ENCODE measurements at regions not wholly inside any gene's neighbourhood (a gene's known extent, or its start where the extent isn't known, plus 50 kb on each side); places are given as distances from the start of the nearest gene placed in this dataset.

DNA sequence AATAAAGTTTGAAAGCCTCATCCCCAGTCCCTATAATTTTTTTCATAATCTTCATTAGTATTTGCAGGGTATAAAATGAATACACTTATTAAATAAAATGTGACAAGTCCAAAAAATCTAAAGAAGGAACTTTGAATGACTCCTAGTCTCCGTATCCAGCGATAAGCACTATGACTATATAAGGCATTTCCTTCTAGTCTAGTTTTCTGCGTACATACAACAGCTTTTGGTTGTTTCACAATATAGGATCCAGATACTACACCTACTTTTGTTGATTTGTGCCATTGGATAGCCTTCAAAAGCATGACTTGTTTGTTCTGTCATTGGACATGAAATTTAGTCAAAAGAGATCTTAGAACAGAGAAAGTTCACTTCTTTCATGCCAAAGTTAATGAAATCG, 133.3 kb upstream of the PWP1 start:
- H3K4me1 ChIP-seq (ENCODE audit: insufficient read depth, low read length) = no peaks in the 10 kb centered on the region
- H4K20me1 ChIP-seq (ENCODE audit: insufficient read depth, low read length) = no peaks in the 10 kb centered on the region
- H3K79me2 ChIP-seq (ENCODE audit: insufficient read depth, low read length) = no peaks in the 10 kb centered on the region
- no peaks in the 10 kb centered on the region for H3K9me3 ChIP-seq (ENCODE audit: low read depth, low read length)
- H3K27ac ChIP-seq (ENCODE audit: low read depth, low read length) = no peak overlapping the region
- DNase-seq (ENCODE audit: insufficient read length, low spot score, missing footprints) = no peak
- no peaks in the 10 kb centered on the region for H3K27me3 ChIP-seq (ENCODE audit: insufficient read depth, low read length)
- no peak overlapping the region for H3K4me3 ChIP-seq (ENCODE audit: insufficient read depth, low read length)
- H3K4me2 ChIP-seq (ENCODE audit: insufficient read depth, low read length) = no peak overlapping the region
- H2AFZ ChIP-seq (ENCODE audit: low read length) = no peak overlapping the region
- H3K36me3 ChIP-seq (ENCODE audit: insufficient read depth, low read length) = no peaks in the 10 kb centered on the region
- TF ChIP-seq, protein P1, sequence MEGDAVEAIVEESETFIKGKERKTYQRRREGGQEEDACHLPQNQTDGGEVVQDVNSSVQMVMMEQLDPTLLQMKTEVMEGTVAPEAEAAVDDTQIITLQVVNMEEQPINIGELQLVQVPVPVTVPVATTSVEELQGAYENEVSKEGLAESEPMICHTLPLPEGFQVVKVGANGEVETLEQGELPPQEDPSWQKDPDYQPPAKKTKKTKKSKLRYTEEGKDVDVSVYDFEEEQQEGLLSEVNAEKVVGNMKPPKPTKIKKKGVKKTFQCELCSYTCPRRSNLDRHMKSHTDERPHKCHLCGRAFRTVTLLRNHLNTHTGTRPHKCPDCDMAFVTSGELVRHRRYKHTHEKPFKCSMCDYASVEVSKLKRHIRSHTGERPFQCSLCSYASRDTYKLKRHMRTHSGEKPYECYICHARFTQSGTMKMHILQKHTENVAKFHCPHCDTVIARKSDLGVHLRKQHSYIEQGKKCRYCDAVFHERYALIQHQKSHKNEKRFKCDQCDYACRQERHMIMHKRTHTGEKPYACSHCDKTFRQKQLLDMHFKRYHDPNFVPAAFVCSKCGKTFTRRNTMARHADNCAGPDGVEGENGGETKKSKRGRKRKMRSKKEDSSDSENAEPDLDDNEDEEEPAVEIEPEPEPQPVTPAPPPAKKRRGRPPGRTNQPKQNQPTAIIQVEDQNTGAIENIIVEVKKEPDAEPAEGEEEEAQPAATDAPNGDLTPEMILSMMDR (IDR thresholded peaks at IDR 0.05; ENCODE audit: extremely low read depth, low read depth, low read length) = no peak

DNA sequence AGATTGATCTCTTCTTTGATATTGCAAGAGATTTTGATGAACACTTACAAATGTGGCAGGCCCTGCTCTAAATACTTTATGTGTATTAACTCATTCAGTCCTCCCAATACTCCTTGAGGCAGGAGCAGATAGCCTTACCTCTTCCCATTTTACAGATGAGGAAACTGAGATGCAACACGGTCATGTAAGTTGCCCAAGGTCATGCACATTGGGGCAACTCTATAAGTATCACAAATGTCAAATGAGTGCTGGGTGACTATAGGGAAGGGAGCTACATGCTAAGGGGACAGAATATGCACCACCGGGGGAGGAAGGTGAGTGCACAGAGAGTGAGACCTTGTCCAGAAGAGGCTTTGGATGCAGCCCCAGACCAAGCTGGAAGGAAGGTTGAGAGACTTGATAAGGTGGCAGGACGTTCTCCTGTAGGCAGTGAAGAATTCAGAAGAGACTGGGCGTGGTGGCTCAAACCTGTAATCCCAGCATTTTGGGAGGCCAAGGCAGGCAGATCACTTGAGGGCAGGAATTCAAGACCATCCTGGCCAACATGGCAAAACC, 132.3 kb upstream of the PWP1 start:
- TF ChIP-seq, protein P1 (IDR thresholded peaks at IDR 0.05; ENCODE audit: extremely low read depth, low read depth, low read length) = no peak

GRCh38 chr12:107554941-107555340, 130.7 kb upstream of the PWP1 start:
- Histone ChIP-seq H3K9me3 (ENCODE audit: low read depth, low read length) (no peaks in the 10 kb centered on the region), H3K36me3 (ENCODE audit: insufficient read depth, low read length) (no peaks in the 10 kb centered on the region), H3K4me3 (ENCODE audit: insufficient read depth, low read length) (no peak overlapping the region), H4K20me1 (ENCODE audit: insufficient read depth, low read length) (no peaks in the 10 kb centered on the region), H3K27ac (ENCODE audit: low read depth, low read length) (no peak overlapping the region), H3K27me3 (ENCODE audit: insufficient read depth, low read length) (no peaks in the 10 kb centered on the region), H3K4me1 (ENCODE audit: insufficient read depth, low read length) (no peaks in the 10 kb centered on the region), H3K79me2 (ENCODE audit: insufficient read depth, low read length) (no peaks in the 10 kb centered on the region), H3K4me2 (ENCODE audit: insufficient read depth, low read length) (no peak overlapping the region), H2AFZ (ENCODE audit: low read length) (no peak overlapping the region)
- TF ChIP-seq, protein P1 (IDR thresholded peaks at IDR 0.05; ENCODE audit: extremely low read depth, low read depth, low read length) = no peak
- no peak for DNase-seq (ENCODE audit: insufficient read length, low spot score, missing footprints)

More for the DNA sequence above, 132.3 kb upstream of the PWP1 start:
- Histone ChIP-seq H3K27me3 (ENCODE audit: insufficient read depth, low read length) (no peaks in the 10 kb centered on the region), H3K9me3 (ENCODE audit: low read depth, low read length) (no peaks in the 10 kb centered on the region), H3K27ac (ENCODE audit: low read depth, low read length) (no peak overlapping the region), H4K20me1 (ENCODE audit: insufficient read depth, low read length) (no peaks in the 10 kb centered on the region), H3K79me2 (ENCODE audit: insufficient read depth, low read length) (no peaks in the 10 kb centered on the region), H3K4me1 (ENCODE audit: insufficient read depth, low read length) (no peaks in the 10 kb centered on the region), H3K4me3 (ENCODE audit: insufficient read depth, low read length) (no peak overlapping the region), H3K36me3 (ENCODE audit: insufficient read depth, low read length) (no peaks in the 10 kb centered on the region), H3K4me2 (ENCODE audit: insufficient read depth, low read length) (no peak overlapping the region), H2AFZ (ENCODE audit: low read length) (no peak overlapping the region)
- DNase-seq (ENCODE audit: insufficient read length, low spot score, missing footprints) = no peak

DNA sequence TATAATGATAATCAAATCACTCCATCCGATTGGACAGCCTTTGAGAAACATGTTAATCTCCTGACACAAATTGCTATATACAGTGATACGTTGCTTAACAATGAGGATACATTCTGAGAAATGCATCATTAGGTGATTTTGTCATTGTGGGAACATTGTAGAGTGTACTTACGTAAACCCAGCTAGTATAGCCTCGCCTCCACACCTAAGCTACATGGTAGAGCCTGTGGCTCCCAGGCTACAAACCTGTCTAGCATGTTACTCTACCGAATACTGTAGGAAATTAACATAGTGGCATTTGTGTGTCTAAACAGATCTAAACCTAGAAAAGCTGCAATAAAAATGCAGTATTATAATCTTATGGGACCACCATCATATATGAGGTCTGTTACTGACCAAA, 128.6 kb upstream of the PWP1 start:
- Histone ChIP-seq H3K79me2 (ENCODE audit: insufficient read depth, low read length) (no peaks in the 10 kb centered on the region), H3K36me3 (ENCODE audit: insufficient read depth, low read length) (no peaks in the 10 kb centered on the region), H3K27ac (ENCODE audit: low read depth, low read length) (no peak overlapping the region), H3K9me3 (ENCODE audit: low read depth, low read length) (no peaks in the 10 kb centered on the region), H3K27me3 (ENCODE audit: insufficient read depth, low read length) (no peaks in the 10 kb centered on the region), H2AFZ (ENCODE audit: low read length) (no peak overlapping the region), H4K20me1 (ENCODE audit: insufficient read depth, low read length) (no peaks in the 10 kb centered on the region), H3K4me1 (ENCODE audit: insufficient read depth, low read length) (no peaks in the 10 kb centered on the region), H3K4me3 (ENCODE audit: insufficient read depth, low read length) (no peak overlapping the region), H3K4me2 (ENCODE audit: insufficient read depth, low read length) (no peak overlapping the region)
- TF ChIP-seq, protein P1 (IDR thresholded peaks at IDR 0.05; ENCODE audit: extremely low read depth, low read depth, low read length) = no peak
- no peak for DNase-seq (ENCODE audit: insufficient read length, low spot score, missing footprints)
